H9 (cell line): ENCODE measurements at regions not wholly inside any gene's neighbourhood (a gene's known extent, or its start where the extent isn't known, plus 50 kb on each side); places are given as distances from the start of the nearest gene placed in this dataset.

Source experiments
- DNase-seq: peaks from one replicate; pipeline ENCODE4 v3.0.0-alpha.2; 2017
- H2AFZ ChIP-seq: one replicate; pipeline ENCODE4 v1.6.1; 2013; ENCODE audit warnings: mild to moderate bottlenecking, low read length, control low read depth, moderate library complexity
- H2AK5ac ChIP-seq: 2 replicates; pipeline ENCODE4 v1.6.1; 2013; ENCODE audit warnings: low read length, control low read depth, mixed read lengths; ENCODE audit not compliant: insufficient read length
- H2BK120ac ChIP-seq: one replicate; pipeline ENCODE4 v1.6.1; 2013; ENCODE audit warnings: low read depth, mild to moderate bottlenecking, low read length, control low read depth, inconsistent platforms; ENCODE audit not compliant: poor library complexity, severe bottlenecking
- H2BK12ac ChIP-seq: 2 replicates; pipeline ENCODE4 v1.6.1; 2013; ENCODE audit warnings: low read length, control low read depth, mixed read lengths, low read depth; ENCODE audit not compliant: insufficient read length
- H2BK15ac ChIP-seq: 2 replicates; pipeline ENCODE4 v1.6.1; 2013; ENCODE audit warnings: low read depth, low read length, control low read depth
- H2BK20ac ChIP-seq: one replicate; pipeline ENCODE4 v1.6.1; 2013; ENCODE audit warnings: low read depth, mild to moderate bottlenecking, low read length, control low read depth, inconsistent platforms; ENCODE audit not compliant: poor library complexity, severe bottlenecking
- H2BK5ac ChIP-seq: 2 replicates; pipeline ENCODE4 v1.6.1; 2013; ENCODE audit warnings: low read length, control low read depth, mixed read lengths; ENCODE audit not compliant: insufficient read length
- H3K14ac ChIP-seq: 2 replicates; pipeline ENCODE4 v1.6.1; 2013; ENCODE audit warnings: low read length, control low read depth; ENCODE audit not compliant: insufficient read depth
- H3K18ac ChIP-seq: 2 replicates; pipeline ENCODE4 v1.6.1; 2013; ENCODE audit warnings: low read depth, mild to moderate bottlenecking, mixed read lengths, low read length, control low read depth; ENCODE audit not compliant: insufficient read length
- H3K23ac ChIP-seq: 2 replicates; pipeline ENCODE4 v1.6.1; 2013; ENCODE audit warnings: low read length, control low read depth, mixed read lengths, low read depth; ENCODE audit not compliant: insufficient read length
- H3K23me2 ChIP-seq: 2 replicates; pipeline ENCODE4 v1.6.1; 2013; ENCODE audit warnings: low read depth, mild to moderate bottlenecking, mixed read lengths, low read length, control low read depth; ENCODE audit not compliant: insufficient read length, poor library complexity, severe bottlenecking
- H3K27ac ChIP-seq: 2 replicates; pipeline ENCODE4 v1.5.1; 2013; ENCODE audit warnings: low read length, control low read depth, mixed read lengths, low read depth; ENCODE audit not compliant: insufficient read length
- H3K27me3 ChIP-seq: 2 replicates; pipeline ENCODE4 v1.6.1; 2013; ENCODE audit warnings: low read length, control low read depth, inconsistent platforms; ENCODE audit not compliant: insufficient read depth
- H3K4ac ChIP-seq: 2 replicates; pipeline ENCODE4 v1.6.1; 2013; ENCODE audit warnings: low read depth, mild to moderate bottlenecking, control low read depth, inconsistent platforms, low read length, moderate library complexity
- H3K4me1 ChIP-seq: 2 replicates; pipeline ENCODE4 v1.6.1; 2013; ENCODE audit warnings: low read length, control low read depth, inconsistent platforms; ENCODE audit not compliant: insufficient read depth
- H3K4me2 ChIP-seq: 2 replicates; pipeline ENCODE4 v1.6.1; 2013; ENCODE audit warnings: low read length, control low read depth, mixed read lengths; ENCODE audit not compliant: insufficient read length, insufficient read depth
- H3K56ac ChIP-seq: 2 replicates; pipeline ENCODE4 v1.6.1; 2013; ENCODE audit warnings: low read depth, mild to moderate bottlenecking, mixed read lengths, low read length, control low read depth; ENCODE audit not compliant: insufficient read length
- H3K79me1 ChIP-seq: 2 replicates; pipeline ENCODE4 v1.6.1; 2013; ENCODE audit warnings: low read depth, mild to moderate bottlenecking, moderate library complexity, low read length, control low read depth, inconsistent platforms; ENCODE audit not compliant: insufficient read depth, poor library complexity, severe bottlenecking
- H3K79me2 ChIP-seq: 2 replicates; pipeline ENCODE4 v1.6.1; 2013; ENCODE audit warnings: low read length, control low read depth, inconsistent platforms; ENCODE audit not compliant: insufficient read depth
- H3K9ac ChIP-seq: 2 replicates; pipeline ENCODE4 v1.6.1; 2013; ENCODE audit warnings: low read length, control low read depth, mixed read lengths; ENCODE audit not compliant: insufficient read length; ENCODE audit errors: extremely low read depth
- H3K9me3 ChIP-seq: one replicate; pipeline ENCODE4 v1.6.1; 2013; ENCODE audit warnings: low read depth, low read length, inconsistent platforms; ENCODE audit not compliant: control insufficient read depth
- H3T11ph ChIP-seq: one replicate; pipeline ENCODE4 v1.6.1; 2013; ENCODE audit warnings: mild to moderate bottlenecking, low read length, control low read depth, inconsistent platforms
- H4K20me1 ChIP-seq: one replicate; pipeline ENCODE4 v1.6.1; 2013; ENCODE audit not compliant: control insufficient read depth, insufficient read length, insufficient read depth
- H4K5ac ChIP-seq: 2 replicates; pipeline ENCODE4 v1.6.1; 2013; ENCODE audit warnings: low read depth, mild to moderate bottlenecking, mixed read lengths, low read length, control low read depth; ENCODE audit not compliant: insufficient read length
- H4K8ac ChIP-seq: replicated peaks from 2 replicates; pipeline ENCODE4 v1.6.1; 2013; ENCODE audit warnings: low read length, control low read depth, mixed read lengths, low read depth; ENCODE audit not compliant: insufficient read length
- H4K91ac ChIP-seq: 2 replicates; pipeline ENCODE4 v1.6.1; 2013; ENCODE audit warnings: low read depth, mild to moderate bottlenecking, moderate library complexity, mixed read lengths, low read length, control low read depth; ENCODE audit not compliant: insufficient read length
- H3K27ac Mint-ChIP-seq, 3 experiments: 2 replicates in 2 of 3; 3 replicates in 1 of 3; pipeline ENCODE4 v1.8.0; 2020 to 2021; ENCODE audit warnings: mixed read lengths in 3 of 3, mild to moderate bottlenecking in 1 of 3, moderate library complexity in 1 of 3
- H3K27me3 Mint-ChIP-seq: 2 replicates; pipeline ENCODE4 v1.8.0; 2021; ENCODE audit warnings: low read depth, mild to moderate bottlenecking, moderate library complexity, mixed read lengths
- H3K36me3 Mint-ChIP-seq, 3 experiments: 2 replicates in 2 of 3; 3 replicates in 1 of 3; pipeline ENCODE4 v1.8.0; 2020 to 2021; ENCODE audit warnings: low read depth in 3 of 3, mixed read lengths in 3 of 3; ENCODE audit not compliant: insufficient read depth in 1 of 3
- H3K4me1 Mint-ChIP-seq, 2 experiments: 2 replicates each; pipeline ENCODE4 v1.8.0; 2020; ENCODE audit warnings: mixed read lengths in 2 of 2
- H3K4me3 Mint-ChIP-seq, 2 experiments: 2 replicates in 1 of 2; 3 replicates in 1 of 2; pipeline ENCODE4 v1.8.0; 2020 to 2021; ENCODE audit warnings: mild to moderate bottlenecking in 2 of 2, mixed read lengths in 2 of 2, moderate library complexity in 1 of 2
- H3K9me3 Mint-ChIP-seq, 2 experiments: 2 replicates in 1 of 2; 3 replicates in 1 of 2; pipeline ENCODE4 v1.8.0; 2020; ENCODE audit warnings: mild to moderate bottlenecking in 2 of 2, mixed read lengths in 2 of 2, moderate library complexity in 1 of 2
- CTCF ChIP-seq: fragments of 200-600 bp; sonication (generic); conservative IDR thresholded peaks from 3 replicates; pipeline ENCODE4 v1.8.0; 2021; ENCODE audit warnings: antibody characterized with exemption, mild to moderate bottlenecking
- WGBS: extraction: QIAGEN DNeasy Blood & Tissue Kit; methylation state at CpG from one replicate; pipeline ENCODE4 v1.1.7; 2013; ENCODE audit warnings: missing lambda C conversion rate, low lambda C conversion rate, mixed read lengths; ENCODE audit not compliant: insufficient read length; ENCODE audit errors: extremely low coverage; 5-methylcytosine and 5-hydroxymethylcytosine counted together

GRCh38 chr2:37532503-37532902 lies 138.9 kb downstream of the CDC42EP3 start:
- no peak overlapping the region for H3K4me2 ChIP-seq
- Mint-ChIP-seq H3K27ac (no peak overlapping the region), H3K36me3 (no peaks in the 10 kb centered on the region), H3K4me3 (no peak overlapping the region), H3K4me1 (peaks cover 0 to 3% of the 10 kb centered on the region in 2 experiments; a peak in 1 of 4 replicates), H3K27me3 (no peaks in the 10 kb centered on the region; the same call in 1 of the 2 replicates), H3K9me3 (no peaks in the 10 kb centered on the region)
- no peak overlapping the region for H2BK20ac ChIP-seq
- no peak overlapping the region for H2AFZ ChIP-seq
- H3K27ac ChIP-seq, result no peak overlapping the region
- no peak overlapping the region for H2BK12ac ChIP-seq
- H3K4ac ChIP-seq, result no peak overlapping the region
- WGBS, result no CpG with 5 or more reads among the region's 2 CpGs
- no peak overlapping the region for H4K8ac ChIP-seq
- H3T11ph ChIP-seq, result no peak overlapping the region
- H4K5ac ChIP-seq, result no peak overlapping the region
- DNase-seq, result no peak
- no peak overlapping the region for H3K23ac ChIP-seq
- no peak overlapping the region for H2BK15ac ChIP-seq
- H2BK120ac ChIP-seq, result no peak overlapping the region
- no peak overlapping the region for H3K18ac ChIP-seq
- no peaks in the 10 kb centered on the region for H3K4me1 ChIP-seq
- H3K56ac ChIP-seq, result no peak overlapping the region
- no peak for TF ChIP-seq CTCF
- no peak overlapping the region for H3K9ac ChIP-seq
- H3K9me3 ChIP-seq, result no peaks in the 10 kb centered on the region
- H2AK5ac ChIP-seq, result no peak overlapping the region
- H3K79me2 ChIP-seq, result no peaks in the 10 kb centered on the region
- H4K91ac ChIP-seq, result no peak overlapping the region
- H3K23me2 ChIP-seq, result no peaks in the 10 kb centered on the region
- no peaks in the 10 kb centered on the region for H3K27me3 ChIP-seq
- no peak overlapping the region for H3K14ac ChIP-seq
- no peak overlapping the region for H2BK5ac ChIP-seq
- no peaks in the 10 kb centered on the region for H4K20me1 ChIP-seq
- no peaks in the 10 kb centered on the region for H3K79me1 ChIP-seq
